DMS153 (cell line): ENCODE measurements at regions not wholly inside any gene's neighbourhood (a gene's known extent, or its start where the extent isn't known, plus 50 kb on each side); places are given as distances from the start of the nearest gene placed in this dataset.

ENCODE experiments used
- DNase-seq: peaks from one replicate; lab custom pipeline; 2025; lab: John Stamatoyannopoulos, UW

DNA sequence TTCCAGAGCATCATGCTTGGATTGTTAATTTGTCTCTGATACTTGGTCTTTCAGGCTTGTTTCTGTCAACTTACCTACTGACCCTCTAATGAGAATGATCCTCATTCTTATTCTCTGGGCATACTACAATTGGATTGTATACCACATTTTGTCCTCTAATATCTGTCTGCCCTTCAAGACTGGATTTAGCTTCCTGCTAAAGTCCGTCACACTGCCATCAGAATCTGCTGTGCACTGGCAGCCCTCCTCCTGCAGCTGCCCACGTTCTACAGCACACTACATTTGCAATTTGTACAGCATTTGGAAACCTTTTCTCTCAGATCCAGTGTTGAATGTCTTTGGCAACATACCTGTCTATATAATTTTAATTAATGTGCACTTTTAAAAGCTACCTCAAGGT is 183.1 kb downstream of the ZNF330 start:
- DNase-seq, result no peak

DNA sequence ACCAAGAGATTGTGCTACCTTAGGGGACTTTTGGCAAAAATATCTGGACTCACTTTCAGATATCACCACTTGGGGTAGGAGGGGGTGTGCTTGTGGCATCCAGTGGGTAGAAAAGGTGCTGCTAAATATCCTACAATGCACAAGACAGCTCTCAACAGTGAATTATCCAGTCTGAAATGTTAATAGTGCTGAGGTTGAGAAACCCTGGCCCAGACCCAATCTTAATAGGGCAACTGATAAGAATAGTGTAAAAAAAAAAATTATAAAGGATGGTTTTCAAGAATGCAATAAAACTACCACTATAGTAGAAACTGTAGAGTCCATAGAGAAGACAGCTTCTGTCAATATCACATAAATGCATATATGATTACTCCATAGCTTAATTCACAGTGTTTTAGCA is 185.5 kb downstream of the ZNF330 start:
- DNase-seq, result no peak

DNA sequence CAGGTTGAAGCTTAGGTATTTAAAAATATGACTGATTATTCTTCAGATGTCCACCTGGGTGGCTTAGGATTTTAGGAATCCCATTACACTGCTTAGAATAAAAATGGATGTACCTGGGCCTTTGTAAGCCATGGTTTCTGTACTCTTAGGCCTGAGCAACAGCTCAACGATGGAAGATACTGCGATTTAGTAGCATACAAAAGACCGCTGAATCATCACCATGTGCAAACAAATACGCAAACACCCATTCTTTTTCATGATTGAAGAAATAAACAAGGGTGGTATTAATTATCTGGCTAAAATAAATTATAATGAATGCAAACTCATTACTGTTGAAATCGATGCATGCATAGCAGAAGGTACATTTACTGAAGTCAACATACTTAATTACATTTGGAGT is 188.9 kb downstream of the ZNF330 start:
- DNase-seq, result no peak

DNA sequence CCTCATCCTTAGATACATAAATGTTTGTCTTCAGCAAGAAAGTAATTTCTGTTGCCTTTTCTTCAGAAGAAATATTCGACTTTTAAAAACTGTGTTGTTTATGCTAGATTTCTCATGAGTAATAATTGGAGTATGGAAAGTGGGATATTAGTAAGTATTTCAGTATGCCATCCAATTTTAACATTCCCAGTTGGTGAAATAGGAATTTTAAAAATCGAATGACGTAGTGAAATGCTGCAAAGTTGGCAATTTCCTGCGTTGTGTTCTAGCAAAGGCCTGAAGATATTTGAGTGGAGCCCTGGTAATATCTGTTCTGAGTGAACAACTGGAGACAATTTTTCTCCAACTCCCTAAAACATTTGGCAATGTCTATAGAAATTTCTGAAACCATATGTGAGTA is 190.1 kb downstream of the ZNF330 start:
- no peak for DNase-seq

DNA sequence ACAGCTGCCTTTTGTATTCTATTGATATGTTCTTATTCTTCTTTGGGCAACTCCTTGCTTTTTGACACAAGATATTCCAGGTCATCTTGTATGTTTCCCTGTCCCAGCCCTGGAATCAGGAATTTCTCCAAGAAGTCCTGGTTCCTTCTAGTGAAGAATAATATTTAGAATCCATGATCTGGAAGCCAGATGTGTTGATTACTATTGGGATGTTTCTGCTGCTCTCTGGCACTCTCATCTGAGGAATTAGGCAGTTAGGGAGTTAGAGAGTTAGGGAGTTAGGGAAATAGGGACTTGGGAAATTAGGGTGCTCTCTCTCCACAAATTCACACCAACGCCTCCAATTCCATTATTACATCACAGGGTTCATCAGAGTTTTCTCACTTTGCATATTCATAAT is 191.2 kb downstream of the ZNF330 start:
- DNase-seq, result no peak

DNA sequence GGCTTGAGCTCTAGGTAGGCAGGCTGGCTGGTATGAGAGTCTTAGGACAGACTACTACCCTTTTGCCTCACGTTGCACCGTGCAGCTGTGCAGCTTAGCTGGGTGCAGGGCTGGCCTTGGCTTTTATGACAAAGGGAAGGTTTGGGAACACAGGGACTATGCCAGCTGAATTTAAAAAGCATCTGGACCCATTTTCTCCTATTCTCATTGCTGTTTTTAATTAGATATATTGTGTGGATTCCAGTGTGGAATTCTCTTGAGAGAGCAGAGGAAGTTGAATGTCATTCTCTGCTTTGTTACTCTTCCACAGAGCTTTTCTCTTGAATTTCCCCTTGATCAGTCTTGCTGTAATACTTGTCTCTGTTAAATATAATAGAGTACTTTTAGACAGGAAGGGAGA is 192.7 kb downstream of the ZNF330 start:
- no peak for DNase-seq

DNA sequence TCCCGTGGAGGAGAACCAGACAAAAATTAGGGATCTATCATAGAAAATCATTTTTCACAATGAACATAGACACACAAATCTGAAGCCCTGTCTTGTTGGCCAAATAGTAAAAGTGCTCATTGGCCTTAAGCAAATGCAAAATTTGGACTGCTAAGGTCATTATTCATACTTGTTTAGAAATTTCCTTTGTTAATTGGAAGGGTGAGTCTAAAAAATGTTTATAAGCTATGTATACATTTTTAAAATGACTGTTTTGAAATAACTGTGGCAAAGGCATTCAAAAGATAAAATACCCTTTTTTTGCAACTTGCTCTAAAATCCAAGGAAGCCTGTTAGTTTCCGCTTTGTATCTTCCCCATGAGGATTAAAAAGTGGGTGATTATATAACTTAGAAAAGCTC is 195.0 kb downstream of the ZNF330 start:
- DNase-seq, result no peak

DNA sequence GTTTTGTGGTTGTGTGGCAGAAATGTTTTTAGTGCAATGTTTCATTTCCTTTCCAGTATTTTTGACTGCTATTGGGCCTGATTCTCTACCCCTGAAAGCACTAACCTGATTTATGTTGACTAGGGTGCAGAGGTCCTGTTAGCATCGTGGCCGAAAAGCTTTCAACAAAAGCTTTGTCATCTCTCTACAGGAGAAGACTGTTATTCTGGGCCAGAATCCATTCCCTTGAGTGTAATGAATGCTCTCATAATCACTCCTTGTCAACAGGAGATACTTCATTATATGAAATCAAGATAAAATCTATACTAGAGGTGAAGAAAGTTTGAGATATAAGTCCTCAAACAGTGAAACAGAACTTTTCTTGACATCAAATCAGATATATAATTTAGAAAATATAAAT is 195.5 kb downstream of the ZNF330 start:
- no peak for DNase-seq

DNA sequence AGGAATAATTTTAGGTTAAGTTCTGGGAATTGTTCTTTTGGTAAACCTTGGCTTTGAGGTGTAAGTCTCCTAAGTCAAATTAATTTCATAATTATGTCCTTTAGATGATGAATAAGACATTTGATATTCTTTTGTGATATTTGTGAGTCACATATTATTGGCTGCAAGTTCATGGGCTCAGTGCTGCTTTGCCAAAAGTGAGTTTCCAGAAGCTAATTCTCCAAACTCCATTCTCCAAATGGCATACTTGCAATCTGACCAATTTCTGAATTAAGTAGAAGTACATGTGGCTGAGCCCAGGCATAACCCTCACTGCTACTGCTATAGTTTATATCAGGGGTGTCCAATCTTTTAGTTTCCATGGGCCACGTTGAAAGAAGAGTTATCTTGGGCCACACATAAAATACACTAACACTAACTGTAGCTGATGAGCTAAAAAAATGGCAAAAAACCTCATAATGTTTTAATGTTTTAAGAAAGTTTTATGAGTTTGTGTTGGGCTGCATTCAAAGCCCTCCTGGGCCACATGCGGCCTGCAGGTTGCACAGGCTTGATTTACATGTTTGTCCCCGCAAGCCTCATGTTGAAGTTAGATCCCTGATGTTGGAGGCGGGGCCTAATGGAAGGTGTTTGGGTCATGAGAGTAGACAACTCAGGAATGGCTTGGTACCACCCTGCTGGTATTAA is 196.1 kb downstream of the ZNF330 start:
- DNase-seq, result no peak

DNA sequence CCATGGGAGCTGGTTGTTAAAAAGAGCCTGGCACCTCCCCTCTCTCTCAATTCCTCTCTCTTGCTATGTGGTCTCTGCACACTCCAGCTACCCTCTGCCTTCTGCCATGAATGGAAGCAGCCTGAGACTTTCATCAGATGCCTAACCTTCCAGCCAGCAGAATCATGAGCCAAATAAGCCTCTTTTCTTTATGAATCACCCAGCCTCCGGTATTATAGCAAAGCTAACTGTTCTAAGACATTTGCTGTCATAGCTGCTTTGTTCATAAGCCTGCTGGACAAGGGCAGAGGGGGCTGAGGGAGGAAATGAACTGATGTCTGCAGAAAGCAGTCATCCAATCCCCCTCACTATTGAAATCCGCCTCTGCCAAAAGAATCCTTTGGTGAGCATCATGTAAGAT is 196.7 kb downstream of the ZNF330 start:
- DNase-seq, result no peak

DNA sequence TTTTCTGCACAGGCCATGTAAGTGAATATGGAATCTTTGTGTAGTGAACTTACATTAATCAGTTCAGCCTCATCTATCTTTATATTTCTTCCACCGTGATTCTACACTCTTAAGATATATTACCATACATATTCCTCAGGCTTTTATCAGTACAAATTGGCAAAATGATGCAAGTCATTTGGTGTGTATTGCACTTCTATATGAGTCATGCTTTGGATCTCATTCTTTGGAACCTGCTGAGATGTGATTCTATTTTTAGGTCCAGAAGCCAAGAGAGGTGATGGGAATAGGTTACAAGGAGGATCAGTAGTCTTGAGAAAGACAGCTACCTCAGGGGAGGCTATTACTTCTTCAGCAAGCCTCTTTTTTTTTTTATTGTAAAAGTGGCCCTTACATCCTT is 204.4 kb downstream of the ZNF330 start:
- DNase-seq, result no peak

DNA sequence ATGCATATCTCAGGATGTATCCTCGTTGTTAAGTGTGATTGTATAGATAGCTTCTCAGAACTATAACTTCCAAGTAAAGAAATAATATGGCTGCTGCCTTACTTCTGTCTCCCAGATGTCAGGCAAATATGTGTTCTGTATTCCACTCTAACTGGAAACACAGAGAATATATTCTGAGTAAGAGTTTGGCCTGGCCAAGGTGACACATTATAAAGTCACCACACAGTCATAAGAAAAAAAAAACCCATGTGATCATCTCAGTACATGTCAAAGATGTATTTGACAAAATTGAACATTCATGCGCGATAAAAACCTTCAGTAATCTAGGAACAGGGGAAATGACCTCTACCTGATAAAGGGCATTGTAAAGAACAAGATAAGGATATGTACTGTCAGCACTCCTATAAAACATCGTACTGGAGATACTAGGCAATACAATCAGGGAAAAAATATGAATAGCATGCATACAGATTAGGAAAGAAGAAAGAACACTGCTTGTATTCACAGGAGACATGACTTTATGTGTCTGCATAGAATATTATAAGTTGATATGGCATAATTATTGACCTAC is 207.1 kb downstream of the ZNF330 start:
- DNase-seq, result no peak

DNA sequence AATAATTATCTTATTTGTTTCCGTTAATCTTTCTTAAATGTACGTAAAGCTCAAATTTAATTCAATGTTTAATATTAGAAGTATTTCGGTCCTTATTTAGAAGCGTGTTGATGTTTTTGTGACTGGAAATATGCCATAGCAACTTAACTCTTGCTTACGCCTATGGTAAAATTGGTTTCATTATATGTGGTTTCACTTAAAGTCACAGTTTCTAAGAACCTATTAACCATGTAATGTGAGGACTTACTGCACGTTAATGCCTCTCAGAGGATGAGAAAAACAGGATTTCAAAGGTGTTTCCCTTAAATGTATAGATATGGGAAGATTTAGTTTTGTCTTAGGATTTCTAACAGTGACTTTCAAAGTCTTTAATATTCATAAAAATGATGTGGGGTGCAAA is 206.4 kb upstream of the IL15 start:
- no peak for DNase-seq

DNA sequence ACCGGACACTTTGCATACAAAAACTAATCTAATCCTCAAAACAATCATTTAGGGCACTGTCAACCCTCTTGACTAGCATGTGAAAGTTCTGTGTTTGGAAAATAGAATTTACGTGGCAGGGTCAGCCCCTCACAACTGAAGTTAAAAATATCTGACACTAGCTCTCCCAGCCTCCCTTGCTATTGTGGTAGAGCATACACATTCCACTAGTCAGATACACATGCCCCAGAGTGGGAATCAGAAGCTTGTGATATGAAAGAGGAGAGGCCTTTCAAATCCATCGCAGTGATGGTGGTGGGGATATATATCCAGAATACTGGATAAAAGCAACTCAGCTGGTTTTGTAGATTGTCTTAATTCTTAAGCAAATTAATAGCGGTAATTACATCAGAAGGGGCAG is 205.7 kb upstream of the IL15 start:
- DNase-seq, result no peak

DNA sequence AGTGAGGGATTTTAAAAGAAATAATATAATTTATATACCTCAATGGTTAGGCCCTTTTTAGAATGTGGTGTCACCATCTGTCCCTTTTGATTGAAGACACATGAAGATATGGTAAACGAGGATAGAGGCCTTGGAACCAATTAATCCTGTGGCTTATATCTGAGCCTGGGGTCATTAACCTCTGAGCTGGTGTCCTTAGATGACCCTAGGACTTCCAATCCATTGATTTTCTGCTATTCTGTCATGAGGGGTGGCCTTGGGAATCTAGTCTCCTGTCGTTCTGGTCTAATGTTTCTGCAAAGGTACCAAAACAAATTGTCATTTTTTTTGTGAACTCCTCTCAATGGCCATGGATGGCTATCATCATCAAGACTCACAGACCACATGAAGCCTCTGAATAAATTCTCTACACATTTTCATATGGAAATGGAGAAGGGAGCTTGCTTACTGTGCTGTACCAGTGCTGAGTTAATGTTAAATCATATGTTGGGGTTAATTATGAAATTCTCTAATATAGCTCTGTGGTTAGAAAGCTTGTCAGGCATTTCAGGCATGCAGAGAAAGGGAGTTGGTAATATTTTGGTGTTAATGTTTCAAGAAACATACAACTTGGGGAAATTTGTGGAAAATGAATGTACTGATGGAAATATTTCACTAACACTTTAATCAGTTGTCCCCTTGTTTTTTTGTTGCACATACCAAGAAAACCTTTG is 204.2 kb upstream of the IL15 start:
- no peak for DNase-seq

DNA sequence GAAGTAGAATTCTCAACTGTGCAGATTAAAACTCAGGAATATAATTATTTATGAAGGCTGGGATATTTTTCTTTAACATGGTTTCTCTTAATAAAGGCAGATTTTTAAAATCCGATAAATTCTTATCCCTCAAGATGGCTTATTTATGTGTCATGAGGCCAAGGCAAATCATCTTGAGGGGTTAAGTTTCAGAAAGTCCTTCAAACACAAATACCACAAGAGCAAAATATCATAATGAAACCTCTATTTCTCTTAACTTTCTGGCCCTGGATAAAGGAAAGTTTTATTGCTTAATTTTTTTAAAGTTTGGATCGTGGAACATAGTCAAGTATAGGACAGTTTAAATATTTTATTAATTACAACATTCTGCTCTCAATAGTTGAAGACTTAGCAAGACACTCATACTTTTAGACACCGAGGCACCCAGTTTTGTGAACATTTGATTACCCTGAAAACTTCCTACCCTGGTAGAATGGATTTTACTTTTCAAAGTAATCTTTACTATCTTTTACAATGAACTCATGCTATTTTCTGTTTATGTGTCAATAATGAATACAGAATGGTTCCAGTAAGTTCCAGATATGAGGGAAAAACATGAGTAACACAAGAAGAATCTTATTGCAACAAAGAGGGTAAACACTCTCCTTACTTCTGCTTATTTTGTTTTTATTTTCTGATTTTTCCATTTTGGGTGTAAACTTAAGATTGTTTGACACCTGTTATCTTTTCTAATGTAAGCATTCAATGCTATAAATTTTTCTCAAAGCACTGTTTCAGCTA is 200.7 kb upstream of the IL15 start:
- DNase-seq, result no peak

DNA sequence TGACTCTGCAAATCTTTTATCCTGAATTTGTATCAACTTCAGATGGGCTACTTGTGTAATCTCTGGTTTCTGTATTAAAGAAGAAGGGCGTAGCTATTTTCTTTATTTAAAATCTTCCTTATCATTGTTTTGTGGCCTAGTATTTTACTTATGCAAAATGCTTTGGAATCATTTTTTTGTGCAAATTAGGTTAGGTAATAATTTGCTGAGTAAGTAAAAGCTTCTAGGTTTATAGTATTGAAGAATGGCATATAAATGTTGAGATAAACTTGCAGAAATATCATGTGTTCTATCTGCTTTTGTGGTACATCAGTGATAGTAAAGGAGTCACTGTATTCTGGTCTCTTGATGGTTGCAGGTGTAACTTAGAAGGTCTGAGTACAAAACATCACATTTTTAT is 197.2 kb upstream of the IL15 start:
- DNase-seq, result no peak

DNA sequence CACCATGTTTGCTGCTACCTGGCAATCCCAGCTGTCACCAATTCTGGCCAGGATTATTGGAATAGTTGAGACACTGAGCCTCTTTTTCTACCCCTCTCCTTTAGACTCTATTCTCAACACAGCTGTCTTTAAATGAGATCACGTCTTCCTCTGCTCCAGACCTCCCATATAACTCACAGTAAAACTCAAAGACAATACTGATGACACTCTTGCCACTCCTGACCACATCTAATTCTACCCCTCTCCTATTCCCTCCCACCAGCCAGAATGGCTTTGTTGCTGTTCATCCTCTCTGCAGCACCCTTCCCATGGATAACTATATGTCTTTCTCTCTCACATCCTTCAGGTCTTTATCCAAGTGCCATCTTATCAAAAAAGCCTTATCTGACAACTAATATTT is 188.6 kb upstream of the IL15 start:
- DNase-seq, result no peak

DNA sequence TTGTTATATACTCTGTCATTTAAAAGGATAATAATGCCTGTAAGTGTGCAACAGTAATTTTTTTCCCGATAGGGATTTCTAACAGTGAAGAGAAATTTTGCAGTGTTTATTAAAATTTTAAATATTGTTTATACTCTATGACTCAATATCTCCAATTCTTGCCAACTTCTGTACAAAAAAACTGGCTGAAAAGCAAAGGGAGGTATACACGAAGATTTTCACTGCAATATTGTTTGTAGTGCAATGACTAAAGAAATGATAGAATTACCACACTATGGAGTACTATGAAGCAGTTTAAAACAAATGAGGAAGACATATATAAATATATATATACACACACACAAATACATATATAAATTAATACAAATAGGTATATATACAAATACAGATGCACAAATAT is 187.9 kb upstream of the IL15 start:
- DNase-seq, result no peak

DNA sequence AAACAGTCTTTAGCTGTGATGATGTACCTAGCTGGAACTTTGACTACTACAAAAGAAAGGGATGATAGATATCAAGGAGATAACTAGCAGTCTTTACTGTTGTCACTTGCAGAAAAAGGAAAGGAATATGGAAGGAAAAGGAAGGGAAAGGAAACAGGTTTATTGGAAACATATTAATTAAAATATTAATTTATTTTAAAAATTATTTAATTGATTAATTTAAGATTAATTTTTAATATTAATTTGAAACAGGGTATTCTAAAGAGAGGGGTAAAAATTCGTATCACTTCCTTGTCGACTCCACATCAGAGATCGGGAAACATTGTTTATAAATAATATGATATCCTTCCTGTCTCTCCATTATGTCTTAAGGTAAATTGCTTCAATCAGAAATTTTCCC is 186.5 kb upstream of the IL15 start:
- DNase-seq, result no peak

DNA sequence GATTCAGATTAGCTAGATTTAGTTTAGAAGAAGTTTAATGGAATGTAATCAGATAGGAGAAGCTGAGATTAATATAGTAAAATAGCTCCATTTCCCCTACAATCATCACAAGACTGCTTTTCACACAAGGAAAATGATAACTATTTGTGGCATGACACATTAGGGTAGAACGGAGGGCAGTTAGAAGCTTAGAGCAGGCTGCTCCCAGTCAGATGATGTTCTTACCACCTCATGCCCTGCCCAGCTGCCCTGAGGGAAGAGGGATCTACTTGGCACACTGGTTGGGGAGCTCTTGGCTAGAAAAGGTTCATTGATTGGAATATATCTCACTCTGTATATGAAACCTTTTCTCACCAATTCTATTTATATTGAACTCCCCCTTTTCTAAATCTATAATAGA is 180.7 kb upstream of the IL15 start:
- no peak for DNase-seq

DNA sequence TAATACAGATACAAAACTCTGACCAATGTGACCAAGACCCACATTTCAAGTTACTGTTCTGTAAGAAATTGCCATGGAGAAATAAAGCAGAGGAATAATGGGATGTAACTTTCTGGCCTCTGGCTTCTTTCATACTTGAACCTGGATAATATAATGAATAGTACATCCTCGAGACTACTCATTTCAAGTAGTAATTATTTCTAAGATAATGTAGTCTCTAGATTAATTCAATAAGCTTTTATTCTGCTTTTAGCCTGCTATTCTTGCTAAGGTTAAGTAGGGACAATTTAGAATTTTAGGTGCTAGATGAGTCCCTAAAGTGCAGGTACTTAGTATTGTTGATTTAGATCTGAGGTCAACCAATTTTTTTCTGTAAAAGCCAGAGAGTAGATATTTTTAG is 178.7 kb upstream of the IL15 start:
- no peak for DNase-seq

DNA sequence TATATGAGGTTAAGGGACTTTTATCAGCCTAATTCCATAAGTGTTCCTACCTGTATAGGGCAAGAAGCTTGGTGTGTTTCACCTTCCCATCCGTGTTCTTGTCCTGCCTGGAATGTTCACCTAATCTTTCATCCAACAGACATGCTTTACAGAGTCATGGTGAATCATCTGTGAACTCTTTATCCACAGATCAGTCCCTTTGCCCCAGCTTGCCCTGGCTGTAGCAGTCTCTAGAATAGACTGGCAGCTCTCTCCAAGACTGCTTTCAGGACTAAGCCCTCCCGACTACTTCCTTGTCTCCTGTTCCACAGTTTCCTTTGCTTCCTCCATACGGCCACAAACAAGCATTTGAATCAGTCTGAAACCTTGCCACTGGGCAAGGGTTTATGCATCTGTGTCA is 177.9 kb upstream of the IL15 start:
- no peak for DNase-seq
